22Rv1 (cell line): ENCODE measurements at regions not wholly inside any gene's neighbourhood (a gene's known extent, or its start where the extent isn't known, plus 50 kb on each side); places are given as distances from the start of the nearest gene placed in this dataset.

Experiments used
- ZFX ChIP-seq: fragments of 450-650 bp; IDR thresholded peaks from 2 replicates; pipeline ENCODE4 v1.6.1; 2017; ENCODE audit warnings: antibody characterized with exemption, borderline replicate concordance
- TF ChIP-seq, protein P1 (sequence below): fragments of 450-650 bp; IDR thresholded peaks from 2 replicates; pipeline ENCODE4 v1.5.1; 2017; ENCODE audit warnings: mild to moderate bottlenecking

- TF ChIP-seq, protein P1, sequence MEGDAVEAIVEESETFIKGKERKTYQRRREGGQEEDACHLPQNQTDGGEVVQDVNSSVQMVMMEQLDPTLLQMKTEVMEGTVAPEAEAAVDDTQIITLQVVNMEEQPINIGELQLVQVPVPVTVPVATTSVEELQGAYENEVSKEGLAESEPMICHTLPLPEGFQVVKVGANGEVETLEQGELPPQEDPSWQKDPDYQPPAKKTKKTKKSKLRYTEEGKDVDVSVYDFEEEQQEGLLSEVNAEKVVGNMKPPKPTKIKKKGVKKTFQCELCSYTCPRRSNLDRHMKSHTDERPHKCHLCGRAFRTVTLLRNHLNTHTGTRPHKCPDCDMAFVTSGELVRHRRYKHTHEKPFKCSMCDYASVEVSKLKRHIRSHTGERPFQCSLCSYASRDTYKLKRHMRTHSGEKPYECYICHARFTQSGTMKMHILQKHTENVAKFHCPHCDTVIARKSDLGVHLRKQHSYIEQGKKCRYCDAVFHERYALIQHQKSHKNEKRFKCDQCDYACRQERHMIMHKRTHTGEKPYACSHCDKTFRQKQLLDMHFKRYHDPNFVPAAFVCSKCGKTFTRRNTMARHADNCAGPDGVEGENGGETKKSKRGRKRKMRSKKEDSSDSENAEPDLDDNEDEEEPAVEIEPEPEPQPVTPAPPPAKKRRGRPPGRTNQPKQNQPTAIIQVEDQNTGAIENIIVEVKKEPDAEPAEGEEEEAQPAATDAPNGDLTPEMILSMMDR, result no peak
- TF ChIP-seq ZFX, result no peak
Observed at GRCh38 chr3:174710612-174711011, 148.5 kb upstream of the NAALADL2 start.
